T-cell (primary cell): ENCODE measurements at regions not wholly inside any gene's neighbourhood (a gene's known extent, or its start where the extent isn't known, plus 50 kb on each side); places are given as distances from the start of the nearest gene placed in this dataset.

Experiments
- ATAC-seq, 4 experiments: fragments of 200-7000 bp in 3 of 4; fragments of 150-1000 bp in 1 of 4; cut with Tn5 transposase; replicated peaks in 1 of 4; 1 replicate in 3 of 4; 2 replicates in 1 of 4; pipeline ENCODE4 v1.10.0; 2021; ENCODE audit warnings: moderate library complexity in 3 of 4, mild to moderate bottlenecking in 2 of 4, moderate number of reproducible peaks in 1 of 4
- CTCF ChIA-PET, 2 donors: fragments of 300-600 bp; sonication (Branson Sonifier 250); formaldehyde crosslinking; loops; one replicate each; lab custom pipeline; 2022; ENCODE audit warnings: antibody characterized with exemption in 2 of 2; lab: Charles Lee
- POLR2A ChIA-PET, 2 donors: fragments of 300-600 bp; sonication (Branson Sonifier 250); formaldehyde crosslinking; loops; one replicate each; lab custom pipeline; 2022; ENCODE audit warnings: antibody characterized with exemption in 2 of 2; lab: Charles Lee
- DNase-seq, 35 experiments: peaks; one replicate each; pipeline versions ENCODE4 v3.0.0 to v3.0.0-alpha.2; 2013 to 2023
- H3K27ac ChIP-seq: one replicate; pipeline ENCODE4 v1.5.1; 2013; ENCODE audit warnings: low read length
- H3K27me3 ChIP-seq, 2 experiments: replicated peaks in 1 of 2; 1 replicate in 1 of 2; 2 replicates in 1 of 2; pipeline versions ENCODE4 v1.6.1 to v1.7.0; 2013; ENCODE audit warnings: low read length in 1 of 2, mixed read lengths in 1 of 2; ENCODE audit not compliant: control insufficient read depth in 2 of 2, insufficient read depth in 2 of 2; ENCODE audit errors: extremely low read depth in 1 of 2
- H3K36me3 ChIP-seq, 2 donors: 1 replicate in 1 of 2; 2 replicates in 1 of 2; pipeline versions ENCODE4 v1.6.1 to v1.7.0; 2013; ENCODE audit warnings: low read length in 1 of 2; ENCODE audit not compliant: control insufficient read depth in 2 of 2, insufficient read depth in 1 of 2; ENCODE audit errors: extremely low read depth in 1 of 2
- H3K4me1 ChIP-seq, 2 experiments: 1 replicate in 1 of 2; 2 replicates in 1 of 2; pipeline versions ENCODE4 v1.6.1 to v1.7.0; 2013; ENCODE audit warnings: low read length in 2 of 2, mixed read lengths in 1 of 2; ENCODE audit not compliant: insufficient read depth in 2 of 2, control insufficient read depth in 1 of 2; ENCODE audit errors: extremely low read depth in 1 of 2
- H3K4me3 ChIP-seq, 2 donors: 1 replicate in 1 of 2; 2 replicates in 1 of 2; pipeline versions ENCODE4 v1.5.1 to v1.7.0; 2013; ENCODE audit warnings: mild to moderate bottlenecking in 2 of 2, low read length in 1 of 2, moderate library complexity in 1 of 2; ENCODE audit not compliant: control insufficient read depth in 1 of 2; ENCODE audit errors: extremely low read depth in 1 of 2
- H3K9me3 ChIP-seq: 2 replicates; pipeline ENCODE4 v1.7.0; 2013
- H3K27ac Mint-ChIP-seq, 2 donors: one replicate each; pipeline ENCODE4 v1.8.0; 2020 to 2021; ENCODE audit warnings: mild to moderate bottlenecking in 2 of 2, mixed read lengths in 2 of 2
- H3K27me3 Mint-ChIP-seq, 2 donors: one replicate each; pipeline ENCODE4 v1.8.0; 2021 to 2022; ENCODE audit warnings: mixed read lengths in 2 of 2
- H3K36me3 Mint-ChIP-seq: one replicate; pipeline ENCODE4 v1.8.0; 2021; ENCODE audit warnings: mixed read lengths
- H3K4me1 Mint-ChIP-seq, 3 donors: one replicate each; pipeline ENCODE4 v1.8.0; 2020 to 2022; ENCODE audit warnings: mixed read lengths in 3 of 3, mild to moderate bottlenecking in 1 of 3
- H3K4me3 Mint-ChIP-seq, 3 donors: one replicate each; pipeline ENCODE4 v1.8.0; 2020 to 2022; ENCODE audit warnings: mild to moderate bottlenecking in 3 of 3, mixed read lengths in 3 of 3, moderate library complexity in 3 of 3
- H3K9me3 Mint-ChIP-seq, 3 donors: one replicate each; pipeline ENCODE4 v1.8.0; 2020 to 2022; ENCODE audit warnings: mixed read lengths in 3 of 3
- WGBS: methylation state at CpG from one replicate; pipeline ENCODE4 v1.1.5; 2013; ENCODE audit warnings: missing lambda C conversion rate; ENCODE audit not compliant: insufficient coverage; 5-methylcytosine and 5-hydroxymethylcytosine counted together

DNA sequence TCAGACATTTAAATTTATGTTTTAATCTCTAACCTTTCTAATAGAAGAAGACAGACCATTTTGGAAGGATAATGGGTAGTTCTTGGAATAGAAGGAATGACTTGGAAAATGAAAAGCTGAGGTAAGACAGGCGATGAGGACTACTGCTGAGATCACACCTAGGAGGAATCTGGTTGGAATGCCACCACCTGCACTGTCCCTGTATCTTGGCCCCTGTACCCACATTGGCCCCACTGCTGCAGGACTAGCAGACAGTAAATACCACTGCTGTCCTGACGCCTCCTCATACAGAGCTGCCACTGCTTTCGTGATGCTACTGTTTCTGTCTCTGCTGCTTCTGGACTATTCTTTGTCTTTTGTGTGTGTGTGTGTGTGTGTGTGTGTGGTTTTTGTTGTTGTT lies 359.8 kb downstream of the TMEM232 start:
- Histone ChIP-seq H3K4me1 (no peaks in the 10 kb centered on the region), H3K36me3 (peaks cover 0 to 5% of the 10 kb centered on the region in 2 donors), H3K27ac (no peak overlapping the region), H3K27me3 (no peaks in the 10 kb centered on the region), H3K4me3 (no peak overlapping the region), H3K9me3 (no peaks in the 10 kb centered on the region)
- no peaks in the 10 kb centered on the region for H3K36me3 Mint-ChIP-seq
- peaks cover 0 to 3% of the 10 kb centered on the region in 2 donors for H3K27me3 Mint-ChIP-seq
- no peak overlapping the region for H3K4me3 Mint-ChIP-seq
- DNase-seq: no peak
- H3K9me3 Mint-ChIP-seq: no peaks in the 10 kb centered on the region
- no peak overlapping the region for H3K27ac Mint-ChIP-seq
- H3K4me1 Mint-ChIP-seq: no peaks in the 10 kb centered on the region
- ChIA-PET CTCF (interaction anchor here in 1 of 2 donors (0.6 kb wide), 2 partner anchors 17 to 168 kb away, joined by 3 to 8 read pairs; no protein-coding TSS in a partner anchor), POLR2A (no interaction called here)
- 85% methylated on average over 2 of the region's 3 CpGs for WGBS
- no peak for ATAC-seq
